Gastroesophageal sphincter (tissue), 3 donors: ENCODE measurements at regions not wholly inside any gene's neighbourhood (a gene's known extent, or its start where the extent isn't known, plus 50 kb on each side); places are given as distances from the start of the nearest gene placed in this dataset.

Experiments used
- EP300 ChIP-seq: sonication (generic); formaldehyde crosslinking; IDR thresholded peaks from one replicate; pipeline ENCODE4 v1.6.1; 2017; ENCODE audit warnings: antibody characterized with exemption, mild to moderate bottlenecking
- POLR2A ChIP-seq, 2 donors: fragments of 450-650 bp; IDR thresholded peaks; one replicate each; pipeline ENCODE4 v1.6.1; 2017; ENCODE audit warnings: antibody characterized with exemption in 2 of 2, mild to moderate bottlenecking in 2 of 2, moderate library complexity in 1 of 2
- POLR2AphosphoS5 ChIP-seq: sonication (generic); formaldehyde crosslinking; IDR thresholded peaks from one replicate; pipeline ENCODE4 v1.6.1; 2017; ENCODE audit warnings: antibody characterized with exemption
- TF ChIP-seq, protein P1 (sequence below), 4 experiments: fragments of 200-600 bp in 2 of 4; fragments of 450-650 bp in 2 of 4; sonication (generic) in 1 of 4; IDR thresholded peaks; one replicate each; pipeline ENCODE4 v1.5.1; 2017 to 2019; ENCODE audit warnings: antibody characterized with exemption in 4 of 4, mild to moderate bottlenecking in 2 of 4, moderate library complexity in 2 of 4

DNA sequence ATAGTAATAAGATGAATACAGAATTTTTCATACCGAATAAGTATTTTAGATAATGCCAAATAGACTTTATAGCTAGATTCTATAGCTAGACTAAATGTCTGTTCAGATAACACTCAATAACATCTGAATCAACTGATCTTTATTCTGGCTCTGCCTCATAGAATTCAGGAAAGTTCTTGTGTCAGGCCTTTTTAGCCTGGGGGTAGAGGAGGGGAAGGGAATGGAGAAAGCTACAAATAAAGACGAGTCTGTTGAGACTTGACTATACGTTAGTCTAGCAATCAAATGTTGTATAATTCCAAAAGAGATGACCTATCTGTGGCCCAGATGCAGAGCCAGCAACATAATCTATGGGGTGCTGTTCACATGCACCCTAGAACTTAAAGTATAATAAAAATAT, 106.6 kb upstream of the ABI3BP start:
- TF ChIP-seq POLR2AphosphoS5 (no peak), POLR2A (IDR thresholded peaks at IDR 0.05) (no peak), EP300 (no peak)
- TF ChIP-seq, protein P1, sequence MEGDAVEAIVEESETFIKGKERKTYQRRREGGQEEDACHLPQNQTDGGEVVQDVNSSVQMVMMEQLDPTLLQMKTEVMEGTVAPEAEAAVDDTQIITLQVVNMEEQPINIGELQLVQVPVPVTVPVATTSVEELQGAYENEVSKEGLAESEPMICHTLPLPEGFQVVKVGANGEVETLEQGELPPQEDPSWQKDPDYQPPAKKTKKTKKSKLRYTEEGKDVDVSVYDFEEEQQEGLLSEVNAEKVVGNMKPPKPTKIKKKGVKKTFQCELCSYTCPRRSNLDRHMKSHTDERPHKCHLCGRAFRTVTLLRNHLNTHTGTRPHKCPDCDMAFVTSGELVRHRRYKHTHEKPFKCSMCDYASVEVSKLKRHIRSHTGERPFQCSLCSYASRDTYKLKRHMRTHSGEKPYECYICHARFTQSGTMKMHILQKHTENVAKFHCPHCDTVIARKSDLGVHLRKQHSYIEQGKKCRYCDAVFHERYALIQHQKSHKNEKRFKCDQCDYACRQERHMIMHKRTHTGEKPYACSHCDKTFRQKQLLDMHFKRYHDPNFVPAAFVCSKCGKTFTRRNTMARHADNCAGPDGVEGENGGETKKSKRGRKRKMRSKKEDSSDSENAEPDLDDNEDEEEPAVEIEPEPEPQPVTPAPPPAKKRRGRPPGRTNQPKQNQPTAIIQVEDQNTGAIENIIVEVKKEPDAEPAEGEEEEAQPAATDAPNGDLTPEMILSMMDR (IDR thresholded peaks at IDR 0.05) = no peak
